Activated CD4-positive, alpha-beta memory T cell treated with anti-CD3 and anti-CD28 coated beads for 36 hours (primary cell): ENCODE measurements at regions not wholly inside any gene's neighbourhood (a gene's known extent, or its start where the extent isn't known, plus 50 kb on each side); places are given as distances from the start of the nearest gene placed in this dataset.
"Not testable (repeated sequence)": the region's sequence is repeated elsewhere in the genome, so short reads cannot be mapped to it uniquely, and the experiment has no call there.

Experiments
- CTCF ChIA-PET: fragments of 350-600 bp; sonication (Branson Sonifier 250); formaldehyde crosslinking; loops from one replicate; lab custom pipeline; 2021; ENCODE audit warnings: antibody characterized with exemption, inconsistent platforms; lab: Charles Lee
- POLR2A ChIA-PET: fragments of 350-600 bp; sonication (Branson Sonifier 250); formaldehyde crosslinking; loops from one replicate; lab custom pipeline; 2021; ENCODE audit warnings: antibody characterized with exemption; lab: Charles Lee
- DNase-seq: peaks from one replicate; pipeline ENCODE4 v3.0.0-alpha.2; 2020
- H3K27ac Mint-ChIP-seq: one replicate; pipeline ENCODE4 v1.8.0; 2021; ENCODE audit warnings: mixed read lengths
- H3K27me3 Mint-ChIP-seq: one replicate; pipeline ENCODE4 v1.8.0; 2021; ENCODE audit warnings: mixed read lengths
- H3K36me3 Mint-ChIP-seq: one replicate; pipeline ENCODE4 v1.8.0; 2021; ENCODE audit warnings: mixed read lengths
- H3K4me1 Mint-ChIP-seq: one replicate; pipeline ENCODE4 v1.8.0; 2021; ENCODE audit warnings: low read depth, mixed read lengths
- H3K4me3 Mint-ChIP-seq: one replicate; pipeline ENCODE4 v1.8.0; 2021; ENCODE audit warnings: mild to moderate bottlenecking, mixed read lengths
- H3K9me3 Mint-ChIP-seq: one replicate; pipeline ENCODE4 v1.8.0; 2021; ENCODE audit warnings: mixed read lengths
- intact Hi-C: fragments of 100-400 bp; cut with micrococcal nuclease; formaldehyde crosslinking; loops from one replicate; pipeline ENCODE4 v1.15.1; 2023

GRCh38 chr1:101399222-101399621, 162.4 kb downstream of the S1PR1 start:
- no peaks in the 10 kb centered on the region for H3K36me3 Mint-ChIP-seq
- POLR2A ChIA-PET = no interaction called here
- no peaks in the 10 kb centered on the region for H3K27me3 Mint-ChIP-seq
- no peak for DNase-seq
- CTCF ChIA-PET = no interaction called here
- no peak overlapping the region for H3K27ac Mint-ChIP-seq
- H3K9me3 Mint-ChIP-seq = no peaks in the 10 kb centered on the region
- H3K4me3 Mint-ChIP-seq = no peak overlapping the region
- intact Hi-C loops = no loop called here
- no peaks in the 10 kb centered on the region for H3K4me1 Mint-ChIP-seq

GRCh38 chr1:101406271-101406670, 169.5 kb downstream of the S1PR1 start:
- no peak overlapping the region for H3K4me3 Mint-ChIP-seq
- ChIA-PET POLR2A (no interaction called here), CTCF (no interaction called here)
- H3K36me3 Mint-ChIP-seq = no peaks in the 10 kb centered on the region
- H3K4me1 Mint-ChIP-seq = peaks cover 4% of the 10 kb centered on the region
- no peak for DNase-seq
- no peak overlapping the region for H3K27ac Mint-ChIP-seq
- H3K9me3 Mint-ChIP-seq = no peaks in the 10 kb centered on the region
- intact Hi-C loops = no loop called here
- H3K27me3 Mint-ChIP-seq = peaks cover 6% of the 10 kb centered on the region

GRCh38 chr1:101406681-101407080, 169.9 kb downstream of the S1PR1 start:
- Mint-ChIP-seq H3K4me1 (peaks cover 4% of the 10 kb centered on the region), H3K36me3 (no peaks in the 10 kb centered on the region), H3K27me3 (peaks cover 6% of the 10 kb centered on the region), H3K9me3 (no peaks in the 10 kb centered on the region), H3K4me3 (no peak overlapping the region), H3K27ac (no peak overlapping the region)
- CTCF ChIA-PET = interaction anchor here (0.8 kb wide), 1 partner anchor 49 kb away, joined by 3 read pairs; no protein-coding TSS in a partner anchor
- intact Hi-C loops = no loop called here
- DNase-seq = no peak
- POLR2A ChIA-PET = no interaction called here

- Mint-ChIP-seq H3K27me3 (peaks cover 6% of the 10 kb centered on the region), H3K4me3 (no peak overlapping the region), H3K36me3 (no peaks in the 10 kb centered on the region), H3K4me1 (peaks cover 4% of the 10 kb centered on the region), H3K9me3 (no peaks in the 10 kb centered on the region), H3K27ac (no peak overlapping the region)
- POLR2A ChIA-PET = no interaction called here
- DNase-seq = no peak
- CTCF ChIA-PET = interaction anchor here (0.6 to 1.9 kb wide), 3 partner anchors 28 to 1723 kb away, joined by 3 to 5 read pairs (median 3); no protein-coding TSS in a partner anchor
- intact Hi-C loops = no loop called here
These were observed 170.8 kb downstream of the S1PR1 start for GRCh38 chr1:101407505-101408211.

- no peaks in the 10 kb centered on the region for H3K36me3 Mint-ChIP-seq
- H3K27me3 Mint-ChIP-seq = peaks cover 9% of the 10 kb centered on the region
- H3K4me1 Mint-ChIP-seq = peaks cover 4% of the 10 kb centered on the region
- CTCF ChIA-PET = interaction anchor here (0.6 to 1.9 kb wide), 3 partner anchors 28 to 1724 kb away, joined by 3 to 5 read pairs (median 3); no protein-coding TSS in a partner anchor
- no peaks in the 10 kb centered on the region for H3K9me3 Mint-ChIP-seq
- no peak overlapping the region for H3K27ac Mint-ChIP-seq
- no peak for DNase-seq
- H3K4me3 Mint-ChIP-seq = no peak overlapping the region
- intact Hi-C loops = no loop called here
- POLR2A ChIA-PET = no interaction called here
These were observed 171.6 kb downstream of the S1PR1 start for GRCh38 chr1:101408212-101409042.

GRCh38 chr1:101409102-101409501, 172.3 kb downstream of the S1PR1 start:
- POLR2A ChIA-PET = no interaction called here
- Mint-ChIP-seq H3K4me3 (no peak overlapping the region), H3K9me3 (no peaks in the 10 kb centered on the region), H3K27me3 (peaks cover 9% of the 10 kb centered on the region), H3K27ac (no peak overlapping the region), H3K4me1 (peaks cover 4% of the 10 kb centered on the region), H3K36me3 (no peaks in the 10 kb centered on the region)
- intact Hi-C loops = no loop called here
- no peak for DNase-seq
- CTCF ChIA-PET = interaction anchor here (1.9 kb wide), 1 partner anchor 100 kb away, joined by 5 read pairs; no protein-coding TSS in a partner anchor

GRCh38 chr1:101410048-101410878, 173.4 kb downstream of the S1PR1 start:
- ChIA-PET POLR2A (no interaction called here), CTCF (no interaction called here)
- peak; percentile 26 for DNase-seq
- intact Hi-C loops = loop anchor here (5.0 kb wide), 1 partner anchor 42 kb away; no protein-coding TSS in a partner anchor
- Mint-ChIP-seq H3K27ac (no peak overlapping the region), H3K4me3 (no peak overlapping the region), H3K4me1 (peaks cover 4% of the 10 kb centered on the region), H3K36me3 (no peaks in the 10 kb centered on the region), H3K27me3 (peaks cover 9% of the 10 kb centered on the region), H3K9me3 (no peaks in the 10 kb centered on the region)

GRCh38 chr1:101420406-101420805, 183.6 kb downstream of the S1PR1 start:
- Mint-ChIP-seq H3K4me3 (no peak overlapping the region), H3K36me3 (no peaks in the 10 kb centered on the region), H3K9me3 (peaks cover 9% of the 10 kb centered on the region), H3K27me3 (no peaks in the 10 kb centered on the region), H3K4me1 (no peaks in the 10 kb centered on the region), H3K27ac (no peak overlapping the region)
- DNase-seq = no peak
- intact Hi-C loops = no loop called here
- CTCF ChIA-PET = no interaction called here
- POLR2A ChIA-PET = no interaction called here

GRCh38 chr1:101428083-101428482, 191.3 kb downstream of the S1PR1 start:
- DNase-seq, H3K4me3 Mint-ChIP-seq, H3K27me3 Mint-ChIP-seq, CTCF ChIA-PET, H3K36me3 Mint-ChIP-seq, H3K27ac Mint-ChIP-seq, H3K4me1 Mint-ChIP-seq, intact Hi-C loops, POLR2A ChIA-PET: not testable (repeated sequence)
- peaks cover 17% of the 10 kb centered on the region for H3K9me3 Mint-ChIP-seq

GRCh38 chr1:101428562-101428961, 191.7 kb downstream of the S1PR1 start:
- DNase-seq = no peak
- intact Hi-C loops = no loop called here
- no peak overlapping the region for H3K27ac Mint-ChIP-seq
- H3K27me3 Mint-ChIP-seq = peaks cover 4% of the 10 kb centered on the region
- peaks cover 12% of the 10 kb centered on the region for H3K9me3 Mint-ChIP-seq
- no peaks in the 10 kb centered on the region for H3K4me1 Mint-ChIP-seq
- ChIA-PET CTCF (no interaction called here), POLR2A (no interaction called here)
- H3K4me3 Mint-ChIP-seq = no peak overlapping the region
- H3K36me3 Mint-ChIP-seq = no peaks in the 10 kb centered on the region

GRCh38 chr1:101431956-101432510, 195.2 kb downstream of the S1PR1 start:
- Mint-ChIP-seq H3K27me3 (peaks cover 4% of the 10 kb centered on the region), H3K4me3 (no peak overlapping the region), H3K9me3 (peaks cover 8% of the 10 kb centered on the region), H3K4me1 (no peaks in the 10 kb centered on the region), H3K36me3 (no peaks in the 10 kb centered on the region), H3K27ac (no peak overlapping the region)
- POLR2A ChIA-PET = no interaction called here
- no peak for DNase-seq
- CTCF ChIA-PET = no interaction called here
- intact Hi-C loops = no loop called here
